ENCODE measurements at regions not wholly inside any gene's neighbourhood (a gene's known extent, or its start where the extent isn't known, plus 50 kb on each side); places are given as distances from the start of the nearest gene placed in this dataset.

- Histone ChIP-seq H3K9me2 (ENCODE audit: insufficient read depth) (no peaks in the 10 kb centered on the region), H4K20me1 (ENCODE audit: insufficient read depth) (no peaks in the 10 kb centered on the region), H3K27ac (no peak overlapping the region), H3K36me3 (ENCODE audit: low read depth) (no peaks in the 10 kb centered on the region), H3K4me2 (no peak overlapping the region), H3K27me3 (ENCODE audit: insufficient read depth, low read depth) (peaks cover 29% of the 10 kb centered on the region; the same call in 1 of the 2 replicates), H3K79me2 (ENCODE audit: low read depth) (no peaks in the 10 kb centered on the region), H3K4me3 (no peak overlapping the region), H3K4me1 (replicated peaks; ENCODE audit: insufficient read depth) (no peaks in the 10 kb centered on the region), H3F3A (ENCODE audit: insufficient read depth, low read depth) (no peaks in the 10 kb centered on the region), H3K9me3 (ENCODE audit: insufficient read depth, low read depth) (no peaks in the 10 kb centered on the region), H2AFZ (no peak overlapping the region)
- intact Hi-C loops (cut with micrococcal nuclease; ENCODE audit: unreplicated experiment): no loop called here
- ChIA-PET CTCF (no interaction called here), POLR2A (ENCODE audit: unreplicated experiment) (no interaction called here)
- BruUV-seq (replicated peaks): no TSS peak
- no peak for TF ChIP-seq EZH2 (IDR thresholded peaks at IDR 0.05; ENCODE audit: low read depth)
- TF ChIP-seq, protein P1, sequence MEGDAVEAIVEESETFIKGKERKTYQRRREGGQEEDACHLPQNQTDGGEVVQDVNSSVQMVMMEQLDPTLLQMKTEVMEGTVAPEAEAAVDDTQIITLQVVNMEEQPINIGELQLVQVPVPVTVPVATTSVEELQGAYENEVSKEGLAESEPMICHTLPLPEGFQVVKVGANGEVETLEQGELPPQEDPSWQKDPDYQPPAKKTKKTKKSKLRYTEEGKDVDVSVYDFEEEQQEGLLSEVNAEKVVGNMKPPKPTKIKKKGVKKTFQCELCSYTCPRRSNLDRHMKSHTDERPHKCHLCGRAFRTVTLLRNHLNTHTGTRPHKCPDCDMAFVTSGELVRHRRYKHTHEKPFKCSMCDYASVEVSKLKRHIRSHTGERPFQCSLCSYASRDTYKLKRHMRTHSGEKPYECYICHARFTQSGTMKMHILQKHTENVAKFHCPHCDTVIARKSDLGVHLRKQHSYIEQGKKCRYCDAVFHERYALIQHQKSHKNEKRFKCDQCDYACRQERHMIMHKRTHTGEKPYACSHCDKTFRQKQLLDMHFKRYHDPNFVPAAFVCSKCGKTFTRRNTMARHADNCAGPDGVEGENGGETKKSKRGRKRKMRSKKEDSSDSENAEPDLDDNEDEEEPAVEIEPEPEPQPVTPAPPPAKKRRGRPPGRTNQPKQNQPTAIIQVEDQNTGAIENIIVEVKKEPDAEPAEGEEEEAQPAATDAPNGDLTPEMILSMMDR (conservative IDR thresholded peaks at IDR 0.05): no peak
- DNase-seq: no peak
Observed at GRCh38 chr9:7284117-7284516, 515.5 kb downstream of the DMAC1 start.

GRCh38 chr9:7273575-7273974, 515.8 kb downstream of the KDM4C start:
- intact Hi-C loops (cut with micrococcal nuclease; ENCODE audit: unreplicated experiment): no loop called here

DNA sequence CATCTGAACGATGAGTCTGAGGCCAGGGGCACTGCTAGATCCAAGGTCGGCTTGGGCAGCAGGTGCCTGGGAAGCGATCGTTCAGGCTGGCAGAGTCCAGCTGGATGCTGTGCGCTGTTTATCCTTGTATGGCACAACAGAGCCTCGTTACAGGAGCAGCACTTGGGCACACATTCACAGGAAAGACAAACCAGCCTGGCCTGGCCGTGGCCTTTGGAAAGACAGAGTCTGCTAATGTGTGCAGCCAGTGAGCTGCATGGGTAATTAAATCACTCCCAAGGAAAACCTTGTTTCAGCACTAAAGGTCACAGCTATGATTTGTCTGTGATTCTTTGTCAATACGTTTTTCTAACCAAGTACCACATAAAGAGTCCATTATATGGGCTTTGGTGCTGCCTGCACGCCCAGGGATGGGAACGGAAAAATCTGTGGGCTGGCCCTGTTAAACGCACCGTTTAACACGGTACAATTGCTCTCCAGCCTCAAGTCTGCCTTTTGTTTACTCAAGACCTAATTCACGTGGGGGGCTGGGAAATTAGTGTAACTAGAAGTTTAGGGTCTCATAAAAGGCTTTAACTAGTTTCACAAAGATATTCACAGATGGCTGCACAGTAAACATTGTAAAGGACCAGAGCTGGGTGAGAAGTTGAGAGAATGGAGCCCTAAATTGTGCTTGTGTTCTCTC, 509.3 kb downstream of the KDM4C start:
- Histone ChIP-seq H3K4me3 (no peak overlapping the region), H3K9me2 (ENCODE audit: insufficient read depth) (no peaks in the 10 kb centered on the region), H3K36me3 (ENCODE audit: low read depth) (no peaks in the 10 kb centered on the region), H4K20me1 (ENCODE audit: insufficient read depth) (no peaks in the 10 kb centered on the region), H3K4me2 (no peak overlapping the region), H3K79me2 (ENCODE audit: low read depth) (no peaks in the 10 kb centered on the region), H3K27ac (no peak overlapping the region), H2AFZ (no peak overlapping the region), H3K27me3 (ENCODE audit: insufficient read depth, low read depth) (peaks cover 15% of the 10 kb centered on the region), H3K4me1 (replicated peaks; ENCODE audit: insufficient read depth) (no peaks in the 10 kb centered on the region), H3K9me3 (ENCODE audit: insufficient read depth, low read depth) (no peaks in the 10 kb centered on the region), H3F3A (ENCODE audit: insufficient read depth, low read depth) (no peaks in the 10 kb centered on the region)
- CTCF ChIA-PET: no interaction called here
- POLR2A ChIA-PET (ENCODE audit: unreplicated experiment): no interaction called here
- no TSS peak for BruUV-seq (replicated peaks)
- DNase-seq: no peak
- no peak for TF ChIP-seq EZH2 (IDR thresholded peaks at IDR 0.05; ENCODE audit: low read depth)
- intact Hi-C loops (cut with micrococcal nuclease; ENCODE audit: unreplicated experiment): no loop called here

More at GRCh38 chr9:7273575-7273974, 515.8 kb downstream of the KDM4C start:
- Histone ChIP-seq H3K27me3 (ENCODE audit: insufficient read depth, low read depth) (peaks cover 47% of the 10 kb centered on the region), H3K4me3 (no peak overlapping the region), H2AFZ (no peak overlapping the region), H3F3A (ENCODE audit: insufficient read depth, low read depth) (no peaks in the 10 kb centered on the region), H3K9me2 (ENCODE audit: insufficient read depth) (no peaks in the 10 kb centered on the region), H4K20me1 (ENCODE audit: insufficient read depth) (no peaks in the 10 kb centered on the region), H3K4me2 (no peak overlapping the region), H3K36me3 (ENCODE audit: low read depth) (no peaks in the 10 kb centered on the region), H3K27ac (no peak overlapping the region), H3K9me3 (ENCODE audit: insufficient read depth, low read depth) (no peaks in the 10 kb centered on the region), H3K79me2 (ENCODE audit: low read depth) (no peaks in the 10 kb centered on the region), H3K4me1 (replicated peaks; ENCODE audit: insufficient read depth) (no peaks in the 10 kb centered on the region)
- no peak for TF ChIP-seq EZH2 (IDR thresholded peaks at IDR 0.05; ENCODE audit: low read depth)
- TF ChIP-seq, protein P1 (conservative IDR thresholded peaks at IDR 0.05): peak; percentile 38; the same call in 1 of the 2 replicates
- POLR2A ChIA-PET (ENCODE audit: unreplicated experiment): no interaction called here
- CTCF ChIA-PET: no interaction called here
- DNase-seq: no peak
- no TSS peak for BruUV-seq (replicated peaks)

GRCh38 chr9:7265181-7265580, 507.4 kb downstream of the KDM4C start:
- H3K79me2 ChIP-seq (ENCODE audit: low read depth): no peaks in the 10 kb centered on the region
- H3K36me3 ChIP-seq (ENCODE audit: low read depth): no peaks in the 10 kb centered on the region
- no peak overlapping the region for H2AFZ ChIP-seq
- no peaks in the 10 kb centered on the region for H3K4me1 ChIP-seq (replicated peaks; ENCODE audit: insufficient read depth)
- POLR2A ChIA-PET (ENCODE audit: unreplicated experiment): no interaction called here
- no peak overlapping the region for H3K4me2 ChIP-seq
- CTCF ChIA-PET: no interaction called here
- H3K9me3 ChIP-seq (ENCODE audit: insufficient read depth, low read depth): no peaks in the 10 kb centered on the region
- TF ChIP-seq, protein P1 (conservative IDR thresholded peaks at IDR 0.05): no peak
- TF ChIP-seq EZH2 (IDR thresholded peaks at IDR 0.05; ENCODE audit: low read depth): no peak
- no peak for DNase-seq
- intact Hi-C loops (cut with micrococcal nuclease; ENCODE audit: unreplicated experiment): no loop called here
- no peaks in the 10 kb centered on the region for H3F3A ChIP-seq (ENCODE audit: insufficient read depth, low read depth)
- no peak overlapping the region for H3K27ac ChIP-seq
- no TSS peak for BruUV-seq (replicated peaks)
- no peaks in the 10 kb centered on the region for H4K20me1 ChIP-seq (ENCODE audit: insufficient read depth)
- peaks cover 15% of the 10 kb centered on the region for H3K27me3 ChIP-seq (ENCODE audit: insufficient read depth, low read depth)
- H3K9me2 ChIP-seq (ENCODE audit: insufficient read depth): no peaks in the 10 kb centered on the region
- H3K4me3 ChIP-seq: no peak overlapping the region
